K562 (cell line): ENCODE measurements at regions not wholly inside any gene's neighbourhood (a gene's known extent, or its start where the extent isn't known, plus 50 kb on each side); places are given as distances from the start of the nearest gene placed in this dataset.

Experiments used
- CC2D1A ChIP-seq: fragments of 450-650 bp; IDR thresholded peaks from 2 replicates; pipeline ENCODE4 v1.6.1; 2017; ENCODE audit warnings: mild to moderate bottlenecking
- CREB5 ChIP-seq: fragments of 250-450 bp; sonication (Bioruptor Pico); IDR thresholded peaks from 2 replicates; pipeline ENCODE4 v1.5.0; 2020; ENCODE audit warnings: mild to moderate bottlenecking
- HNRNPH1 ChIP-seq: fragments of 200-400 bp; formaldehyde crosslinking; optimal IDR thresholded peaks from 2 replicates; pipeline ENCODE3; 2017; ENCODE audit warnings: low read depth, mild to moderate bottlenecking, low read length, moderate library complexity
- MAZ ChIP-seq, 2 experiments: fragments of 450-650 bp in 1 of 2; sonication (generic) in 1 of 2; formaldehyde crosslinking; IDR thresholded peaks in 1 of 2; conservative IDR thresholded peaks in 1 of 2; 2 replicates each; pipeline versions ENCODE4 v1.4.0 to v1.5.0; 2020; ENCODE audit warnings: mild to moderate bottlenecking in 1 of 2, missing genetic modification reagents in 1 of 2
- MEF2A ChIP-seq: IDR thresholded peaks from 2 replicates; pipeline ENCODE4 v1.6.1; 2011; ENCODE audit warnings: low read depth, mild to moderate bottlenecking, low read length, moderate library complexity; ENCODE audit not compliant: control insufficient read depth
- POLR2A ChIP-seq: fragments of 450-650 bp; conservative IDR thresholded peaks from 2 replicates; pipeline ENCODE4 v1.6.1; 2016
- RAD21 ChIP-seq, 2 experiments: fragments of 250-450 bp in 1 of 2; fragments of 450-650 bp in 1 of 2; sonication (Bioruptor Pico) in 1 of 2; formaldehyde crosslinking in 1 of 2; IDR thresholded peaks in 1 of 2; conservative IDR thresholded peaks in 1 of 2; 2 replicates each; pipeline versions ENCODE4 v1.4.0 to v1.8.0; 2020 to 2022; ENCODE audit warnings: mild to moderate bottlenecking in 2 of 2, moderate library complexity in 1 of 2
- RBBP5 ChIP-seq: fragments of 200-600 bp; sonication (generic); IDR thresholded peaks from 2 replicates; pipeline ENCODE4 v1.6.1; 2012; ENCODE audit warnings: borderline replicate concordance, mild to moderate bottlenecking, low read length, control low read depth, inconsistent platforms; ENCODE audit not compliant: insufficient read depth, poor library complexity, severe bottlenecking
- TEAD1 ChIP-seq, 2 experiments: fragments of 450-650 bp in 1 of 2; sonication (generic) in 1 of 2; formaldehyde crosslinking; IDR thresholded peaks; 2 replicates each; pipeline versions ENCODE4 v1.4.0 to v1.8.0; 2020 to 2022; ENCODE audit warnings: mild to moderate bottlenecking in 2 of 2, missing genetic modification reagents in 1 of 2
- TRIM24 ChIP-seq, 2 experiments: fragments of 450-650 bp; IDR thresholded peaks; 2 replicates each; pipeline ENCODE4 v1.6.1; 2016
- U2AF2 ChIP-seq: fragments of 200-400 bp; formaldehyde crosslinking; optimal IDR thresholded peaks from 2 replicates; pipeline ENCODE3; 2017; ENCODE audit warnings: low read depth, mild to moderate bottlenecking, low read length
- ZNF696 ChIP-seq: fragments of 250-450 bp; sonication (Bioruptor Pico); conservative IDR thresholded peaks from 2 replicates; pipeline ENCODE4 v1.4.0; 2020; ENCODE audit warnings: mild to moderate bottlenecking, moderate library complexity

- TF ChIP-seq U2AF2 (no peak), RBBP5 (no peak), TEAD1 (CRISPR knock-in tag; IDR thresholded peaks at IDR 0.05) (no peak), TRIM24 (IDR thresholded peaks at IDR 0.05) (no peak), POLR2A (no peak), HNRNPH1 (no peak), MEF2A (no peak), ZNF696 (no peak), MAZ (CRISPR knock-in tag; conservative IDR thresholded peaks at IDR 0.05 in 1 of 2, IDR thresholded peaks at IDR 0.05 in 1 of 2) (no peak), CC2D1A (no peak), CREB5 (CRISPR knock-in tag) (no peak), RAD21 (CRISPR knock-in tag; conservative IDR thresholded peaks at IDR 0.05 in 1 of 2, IDR thresholded peaks at IDR 0.05 in 1 of 2) (no peak)
These were observed 382.0 kb downstream of the LNPK start for GRCh38 chr2:175620106-175620505.
